ACC112 (cell line): ENCODE measurements at regions not wholly inside any gene's neighbourhood (a gene's known extent, or its start where the extent isn't known, plus 50 kb on each side); places are given as distances from the start of the nearest gene placed in this dataset.
A peak's percentile ranks its signal among the peaks of the same experiment; 100 is the strongest.

Source experiments
- H2AFZ ChIP-seq: fragments of 200-600 bp; sonication (generic); one replicate; pipeline ENCODE4 v1.6.0; 2017; ENCODE audit warnings: antibody characterized with exemption, low read length; ENCODE audit not compliant: unreplicated experiment
- H3K27ac ChIP-seq: fragments of 200-600 bp; sonication (generic); 2 replicates; pipeline ENCODE4 v1.5.1; 2014; ENCODE audit warnings: low read depth, mild to moderate bottlenecking, antibody characterized with exemption, low read length, moderate library complexity
- H3K27me3 ChIP-seq: fragments of 200-600 bp; sonication (generic); 2 replicates; pipeline ENCODE4 v1.6.1; 2014; ENCODE audit warnings: mild to moderate bottlenecking, antibody characterized with exemption, low read length, moderate library complexity, mixed read lengths; ENCODE audit not compliant: insufficient read depth
- H3K36me3 ChIP-seq: fragments of 200-600 bp; sonication (generic); 2 replicates; pipeline ENCODE4 v1.6.1; 2016; ENCODE audit warnings: mild to moderate bottlenecking, antibody characterized with exemption, low read length, moderate library complexity, mixed read lengths; ENCODE audit not compliant: insufficient read depth
- H3K4me1 ChIP-seq: fragments of 200-600 bp; sonication (generic); one replicate; pipeline ENCODE4 v1.6.1; 2016; ENCODE audit warnings: low read length, mixed read lengths; ENCODE audit not compliant: insufficient read depth, unreplicated experiment, control insufficient read depth
- H3K4me3 ChIP-seq: fragments of 200-600 bp; sonication (generic); 2 replicates; pipeline ENCODE4 v1.5.1; 2014; ENCODE audit warnings: mild to moderate bottlenecking, low read depth, low read length
- H3K79me2 ChIP-seq: fragments of 200-600 bp; sonication (generic); one replicate; pipeline ENCODE4 v1.6.0; 2016; ENCODE audit warnings: low read length; ENCODE audit not compliant: control insufficient read depth, unreplicated experiment, insufficient read depth

- no peak overlapping the region for H2AFZ ChIP-seq
- peaks cover 9% of the 10 kb centered on the region for H3K4me1 ChIP-seq
- H3K36me3 ChIP-seq, result no peaks in the 10 kb centered on the region
- H3K4me3 ChIP-seq, result no peak overlapping the region
- H3K27me3 ChIP-seq, result no peaks in the 10 kb centered on the region
- H3K79me2 ChIP-seq, result no peaks in the 10 kb centered on the region
- H3K27ac ChIP-seq, result no peak overlapping the region
Observed at GRCh38 chr1:59075021-59075420, 221.9 kb upstream of the FGGY start.

- H3K4me1 ChIP-seq, result peaks cover 16% of the 10 kb centered on the region
- no peak overlapping the region for H2AFZ ChIP-seq
- H3K36me3 ChIP-seq, result no peaks in the 10 kb centered on the region
- no peak overlapping the region for H3K27ac ChIP-seq
- no peak overlapping the region for H3K4me3 ChIP-seq
- H3K27me3 ChIP-seq, result no peaks in the 10 kb centered on the region
- H3K79me2 ChIP-seq, result no peaks in the 10 kb centered on the region
Observed at GRCh38 chr1:59076612-59077011, 220.3 kb upstream of the FGGY start.

GRCh38 chr1:59077466-59078069 is 219.3 kb upstream of the FGGY start:
- no peak overlapping the region for H3K4me3 ChIP-seq
- no peaks in the 10 kb centered on the region for H3K36me3 ChIP-seq
- H3K79me2 ChIP-seq, result no peaks in the 10 kb centered on the region
- H3K4me1 ChIP-seq, result peaks cover 23% of the 10 kb centered on the region
- H3K27ac ChIP-seq, result no peak overlapping the region
- no peak overlapping the region for H2AFZ ChIP-seq
- no peaks in the 10 kb centered on the region for H3K27me3 ChIP-seq

- Histone ChIP-seq H3K36me3 (no peaks in the 10 kb centered on the region), H3K27me3 (no peaks in the 10 kb centered on the region), H3K4me3 (no peak overlapping the region), H3K79me2 (no peaks in the 10 kb centered on the region), H2AFZ (no peak overlapping the region), H3K4me1 (peaks cover 23% of the 10 kb centered on the region), H3K27ac (no peak overlapping the region)
Observed at GRCh38 chr1:59078070-59078800, 218.7 kb upstream of the FGGY start.

GRCh38 chr1:59078866-59079265 is 218.0 kb upstream of the FGGY start:
- no peak overlapping the region for H3K4me3 ChIP-seq
- H3K27me3 ChIP-seq, result no peaks in the 10 kb centered on the region
- H3K4me1 ChIP-seq, result peaks cover 27% of the 10 kb centered on the region
- no peak overlapping the region for H2AFZ ChIP-seq
- no peaks in the 10 kb centered on the region for H3K79me2 ChIP-seq
- H3K36me3 ChIP-seq, result no peaks in the 10 kb centered on the region
- H3K27ac ChIP-seq, result no peak overlapping the region

GRCh38 chr1:59079434-59080140 is 217.3 kb upstream of the FGGY start:
- Histone ChIP-seq H3K4me3 (no peak overlapping the region), H3K4me1 (peaks cover 34% of the 10 kb centered on the region), H2AFZ (no peak overlapping the region)

GRCh38 chr1:59081181-59081580 is 215.7 kb upstream of the FGGY start:
- Histone ChIP-seq H3K27ac (no peak overlapping the region), H3K27me3 (no peaks in the 10 kb centered on the region), H3K4me1 (peaks cover 34% of the 10 kb centered on the region), H2AFZ (no peak overlapping the region), H3K79me2 (no peaks in the 10 kb centered on the region), H3K36me3 (no peaks in the 10 kb centered on the region), H3K4me3 (no peak overlapping the region)

More at GRCh38 chr1:59079434-59080140, 217.3 kb upstream of the FGGY start:
- H3K27me3 ChIP-seq, result no peaks in the 10 kb centered on the region
- H3K36me3 ChIP-seq, result no peaks in the 10 kb centered on the region
- no peaks in the 10 kb centered on the region for H3K79me2 ChIP-seq
- no peak overlapping the region for H3K27ac ChIP-seq

- H3K79me2 ChIP-seq, result no peaks in the 10 kb centered on the region
- no peaks in the 10 kb centered on the region for H3K36me3 ChIP-seq
- peaks cover 34% of the 10 kb centered on the region for H3K4me1 ChIP-seq
- no peaks in the 10 kb centered on the region for H3K27me3 ChIP-seq
- H2AFZ ChIP-seq, result peak overlapping the region; percentile 46
- no peak overlapping the region for H3K4me3 ChIP-seq
- no peak overlapping the region for H3K27ac ChIP-seq
Observed at GRCh38 chr1:59081795-59082194, 215.1 kb upstream of the FGGY start.

- H3K27ac ChIP-seq, result no peak overlapping the region
- no peak overlapping the region for H3K4me3 ChIP-seq
- no peaks in the 10 kb centered on the region for H3K79me2 ChIP-seq
- H2AFZ ChIP-seq, result peak overlapping the region; percentile 53
- H3K36me3 ChIP-seq, result no peaks in the 10 kb centered on the region
- H3K4me1 ChIP-seq, result peaks cover 33% of the 10 kb centered on the region
- no peaks in the 10 kb centered on the region for H3K27me3 ChIP-seq
Observed at GRCh38 chr1:59083946-59084865, 212.7 kb upstream of the FGGY start.

- H3K36me3 ChIP-seq, result no peaks in the 10 kb centered on the region
- no peaks in the 10 kb centered on the region for H3K79me2 ChIP-seq
- H3K4me1 ChIP-seq, result peaks cover 25% of the 10 kb centered on the region
- H3K27me3 ChIP-seq, result no peaks in the 10 kb centered on the region
- no peak overlapping the region for H3K27ac ChIP-seq
- H3K4me3 ChIP-seq, result no peak overlapping the region
- H2AFZ ChIP-seq, result no peak overlapping the region
Observed at GRCh38 chr1:59085101-59085500, 211.8 kb upstream of the FGGY start.
